Loucy (cell line): ENCODE measurements at regions not wholly inside any gene's neighbourhood (a gene's known extent, or its start where the extent isn't known, plus 50 kb on each side); places are given as distances from the start of the nearest gene placed in this dataset.

Experiments
- H2AFZ ChIP-seq: fragments of 200-600 bp; sonication (generic); 2 replicates; pipeline ENCODE4 v1.6.0; 2016; ENCODE audit warnings: antibody characterized with exemption, mild to moderate bottlenecking, low read length, moderate library complexity
- H3F3A ChIP-seq: fragments of 200-600 bp; 2 replicates; pipeline ENCODE4 v1.6.0; 2016; ENCODE audit warnings: antibody characterized with exemption, low read depth, mild to moderate bottlenecking
- H3K27me3 ChIP-seq: fragments of 200-600 bp; sonication (generic); 2 replicates; pipeline ENCODE4 v1.6.1; 2014; ENCODE audit warnings: low read length, mild to moderate bottlenecking; ENCODE audit not compliant: insufficient read depth, poor library complexity, severe bottlenecking
- H3K36me3 ChIP-seq: fragments of 200-600 bp; sonication (generic); 2 replicates; pipeline ENCODE4 v1.6.1; 2016; ENCODE audit warnings: low read length; ENCODE audit not compliant: insufficient read depth
- H3K4me1 ChIP-seq: fragments of 200-600 bp; sonication (generic); 2 replicates; pipeline ENCODE4 v1.5.1; 2014; ENCODE audit warnings: low read length, mild to moderate bottlenecking; ENCODE audit not compliant: insufficient read depth, poor library complexity, severe bottlenecking
- H3K4me2 ChIP-seq: fragments of 200-600 bp; sonication (generic); 2 replicates; pipeline ENCODE4 v1.6.0; 2014; ENCODE audit warnings: antibody characterized with exemption, low read length, low read depth, mild to moderate bottlenecking; ENCODE audit not compliant: poor library complexity, severe bottlenecking
- H3K4me3 ChIP-seq: fragments of 200-600 bp; sonication (generic); 2 replicates; pipeline ENCODE4 v1.5.1; 2014; ENCODE audit warnings: low read length, mild to moderate bottlenecking, mixed read lengths; ENCODE audit not compliant: poor library complexity, severe bottlenecking
- H3K79me2 ChIP-seq: fragments of 200-600 bp; sonication (generic); 2 replicates; pipeline ENCODE4 v1.6.1; 2014; ENCODE audit warnings: low read length; ENCODE audit not compliant: insufficient read depth
- H3K9ac ChIP-seq: fragments of 200-600 bp; sonication (generic); 2 replicates; pipeline ENCODE4 v1.6.0; 2014; ENCODE audit warnings: mild to moderate bottlenecking, low read depth, low read length, moderate library complexity; ENCODE audit not compliant: poor library complexity, severe bottlenecking
- H3K9me2 ChIP-seq: fragments of 200-600 bp; sonication (generic); replicated peaks from 2 replicates; pipeline ENCODE4 v1.6.1; 2016; ENCODE audit warnings: low read depth, low read length, mixed read lengths
- H3K9me3 ChIP-seq: fragments of 200-600 bp; sonication (generic); 2 replicates; pipeline ENCODE4 v1.6.1; 2014; ENCODE audit warnings: mild to moderate bottlenecking, antibody characterized with exemption, low read length, low read depth; ENCODE audit not compliant: insufficient read depth
- H4K20me1 ChIP-seq: fragments of 200-600 bp; sonication (generic); 2 replicates; pipeline ENCODE4 v1.6.0; 2014; ENCODE audit warnings: antibody characterized with exemption, low read length, mild to moderate bottlenecking; ENCODE audit not compliant: insufficient read depth, poor library complexity, severe bottlenecking
- EZH2phosphoT487 ChIP-seq: fragments of 200-600 bp; IDR thresholded peaks from 2 replicates; pipeline ENCODE4 v1.6.1; 2018; ENCODE audit warnings: antibody characterized with exemption, mild to moderate bottlenecking, moderate library complexity, borderline replicate concordance
- TF ChIP-seq, protein P1 (sequence below): fragments of 200-600 bp; sonication (generic); conservative IDR thresholded peaks from 2 replicates; pipeline ENCODE4 v1.5.1; 2014; ENCODE audit warnings: mild to moderate bottlenecking, antibody characterized with exemption, low read length

DNA sequence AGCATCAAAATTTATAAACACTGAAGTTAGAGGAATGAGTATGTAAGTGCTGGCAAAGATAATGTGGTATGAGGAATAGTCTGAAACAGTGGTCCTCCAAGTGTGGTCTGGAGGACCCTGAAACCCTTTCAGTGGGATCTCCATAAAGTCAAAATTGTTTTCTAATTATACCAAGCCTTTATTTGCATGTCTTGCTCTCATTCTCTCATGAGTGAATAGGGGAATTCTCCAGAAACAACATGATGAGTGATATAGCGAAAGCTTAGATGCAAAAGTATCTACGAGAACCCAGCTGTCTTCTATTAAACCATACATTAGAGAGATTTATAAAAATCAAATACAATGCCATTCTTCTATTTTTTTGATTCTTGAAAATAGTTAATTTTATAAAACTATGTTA, 145.0 kb upstream of the RAG2 start:
- no peaks in the 10 kb centered on the region for H3K9me2 ChIP-seq
- H3K9me3 ChIP-seq = no peaks in the 10 kb centered on the region
- no peak overlapping the region for H3K9ac ChIP-seq
- no peaks in the 10 kb centered on the region for H3F3A ChIP-seq
- H3K4me2 ChIP-seq = no peak overlapping the region
- H3K79me2 ChIP-seq = no peaks in the 10 kb centered on the region
- H3K27me3 ChIP-seq = no peaks in the 10 kb centered on the region
- no peak overlapping the region for H3K4me3 ChIP-seq
- H2AFZ ChIP-seq = no peak overlapping the region
- TF ChIP-seq, protein P1, sequence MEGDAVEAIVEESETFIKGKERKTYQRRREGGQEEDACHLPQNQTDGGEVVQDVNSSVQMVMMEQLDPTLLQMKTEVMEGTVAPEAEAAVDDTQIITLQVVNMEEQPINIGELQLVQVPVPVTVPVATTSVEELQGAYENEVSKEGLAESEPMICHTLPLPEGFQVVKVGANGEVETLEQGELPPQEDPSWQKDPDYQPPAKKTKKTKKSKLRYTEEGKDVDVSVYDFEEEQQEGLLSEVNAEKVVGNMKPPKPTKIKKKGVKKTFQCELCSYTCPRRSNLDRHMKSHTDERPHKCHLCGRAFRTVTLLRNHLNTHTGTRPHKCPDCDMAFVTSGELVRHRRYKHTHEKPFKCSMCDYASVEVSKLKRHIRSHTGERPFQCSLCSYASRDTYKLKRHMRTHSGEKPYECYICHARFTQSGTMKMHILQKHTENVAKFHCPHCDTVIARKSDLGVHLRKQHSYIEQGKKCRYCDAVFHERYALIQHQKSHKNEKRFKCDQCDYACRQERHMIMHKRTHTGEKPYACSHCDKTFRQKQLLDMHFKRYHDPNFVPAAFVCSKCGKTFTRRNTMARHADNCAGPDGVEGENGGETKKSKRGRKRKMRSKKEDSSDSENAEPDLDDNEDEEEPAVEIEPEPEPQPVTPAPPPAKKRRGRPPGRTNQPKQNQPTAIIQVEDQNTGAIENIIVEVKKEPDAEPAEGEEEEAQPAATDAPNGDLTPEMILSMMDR = no peak
- peaks cover 7% of the 10 kb centered on the region for H3K4me1 ChIP-seq
- H3K36me3 ChIP-seq = no peaks in the 10 kb centered on the region
- no peaks in the 10 kb centered on the region for H4K20me1 ChIP-seq

DNA sequence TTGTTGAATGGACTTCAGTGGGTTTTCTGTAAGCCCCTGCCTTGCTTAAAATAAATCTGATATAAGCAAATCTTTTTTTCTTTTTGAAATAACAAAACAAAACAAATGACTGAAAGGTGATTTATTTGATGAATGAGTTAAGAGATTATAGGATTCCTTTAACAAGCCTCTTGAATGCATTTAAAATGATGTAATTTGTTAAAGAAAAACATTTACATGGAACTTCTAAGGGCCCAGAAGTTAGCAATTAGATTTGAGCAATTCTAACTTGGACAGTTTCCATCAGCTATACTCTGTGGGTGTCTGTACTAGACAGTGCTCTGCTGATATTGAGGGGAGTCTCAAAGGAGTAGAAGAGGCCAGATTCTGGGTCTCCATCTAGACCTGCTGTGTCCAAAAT, 143.5 kb upstream of the RAG2 start:
- no peaks in the 10 kb centered on the region for H4K20me1 ChIP-seq
- TF ChIP-seq, protein P1 = no peak
- TF ChIP-seq EZH2phosphoT487 = no peak

DNA sequence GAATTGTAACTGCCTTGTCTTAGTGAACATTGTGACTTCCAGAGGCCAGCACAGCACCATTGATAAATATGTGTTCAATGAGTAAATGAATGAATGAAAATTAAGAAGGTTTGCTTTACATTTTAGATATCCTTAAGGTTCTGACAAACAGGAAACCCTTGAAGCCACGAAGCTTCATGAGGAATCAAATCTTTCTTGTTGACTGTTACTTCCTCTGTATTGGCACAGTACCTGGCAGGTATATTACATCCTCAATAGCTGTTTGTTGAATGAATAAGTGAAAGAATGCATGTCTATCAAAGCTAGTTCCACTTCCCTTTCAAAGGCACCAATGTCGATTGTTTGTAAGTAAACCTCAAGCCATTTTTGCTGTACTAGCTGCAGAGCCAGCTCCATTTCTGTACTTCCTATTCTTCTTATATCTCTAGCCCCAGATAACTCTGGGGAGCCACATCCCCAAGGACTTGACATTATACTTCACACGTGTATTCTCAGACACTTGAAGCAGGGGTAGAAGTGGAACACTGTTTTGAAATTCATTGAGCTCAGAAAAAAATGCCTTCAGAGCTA, 140.3 kb upstream of the RAG2 start:
- H4K20me1 ChIP-seq = no peaks in the 10 kb centered on the region
- TF ChIP-seq, protein P1 = no peak
- TF ChIP-seq EZH2phosphoT487 = no peak
- H3K9me3 ChIP-seq = no peaks in the 10 kb centered on the region
- no peaks in the 10 kb centered on the region for H3K79me2 ChIP-seq
- H3K9ac ChIP-seq = no peak overlapping the region
- H3K27me3 ChIP-seq = no peaks in the 10 kb centered on the region
- H3K4me2 ChIP-seq = no peak overlapping the region
- no peaks in the 10 kb centered on the region for H3F3A ChIP-seq
- H3K36me3 ChIP-seq = no peaks in the 10 kb centered on the region
- H3K4me3 ChIP-seq = no peak overlapping the region
- H3K4me1 ChIP-seq = peaks cover 7% of the 10 kb centered on the region
- H3K9me2 ChIP-seq = no peaks in the 10 kb centered on the region
- H2AFZ ChIP-seq = no peak overlapping the region

More for the DNA sequence above, 143.5 kb upstream of the RAG2 start:
- H3F3A ChIP-seq = no peaks in the 10 kb centered on the region
- no peaks in the 10 kb centered on the region for H3K27me3 ChIP-seq
- no peak overlapping the region for H3K4me2 ChIP-seq
- peaks cover 7% of the 10 kb centered on the region for H3K4me1 ChIP-seq
- no peak overlapping the region for H3K4me3 ChIP-seq
- no peak overlapping the region for H2AFZ ChIP-seq
- no peaks in the 10 kb centered on the region for H3K79me2 ChIP-seq
- H3K36me3 ChIP-seq = no peaks in the 10 kb centered on the region
- no peaks in the 10 kb centered on the region for H3K9me3 ChIP-seq
- no peak overlapping the region for H3K9ac ChIP-seq
- no peaks in the 10 kb centered on the region for H3K9me2 ChIP-seq
